Trophoblast cell (in vitro differentiated cells and primary cell): ENCODE measurements at regions not wholly inside any gene's neighbourhood (a gene's known extent, or its start where the extent isn't known, plus 50 kb on each side); places are given as distances from the start of the nearest gene placed in this dataset.

ENCODE experiments used
- DNase-seq, 2 donors: peaks; one replicate each; pipeline ENCODE4 v3.0.0-alpha.2; 2016
- H2AFZ ChIP-seq: 2 replicates; pipeline ENCODE4 v1.6.1; 2013; ENCODE audit warnings: low read length, moderate library complexity, mild to moderate bottlenecking; ENCODE audit not compliant: insufficient read depth, poor library complexity
- H2AK5ac ChIP-seq: 2 replicates; pipeline ENCODE4 v1.6.1; 2013; ENCODE audit warnings: mild to moderate bottlenecking, low read length
- H2BK120ac ChIP-seq: 2 replicates; pipeline ENCODE4 v1.6.1; 2013; ENCODE audit warnings: low read length, mild to moderate bottlenecking, moderate library complexity; ENCODE audit not compliant: insufficient read depth, poor library complexity
- H2BK12ac ChIP-seq: 2 replicates; pipeline ENCODE4 v1.6.1; 2013; ENCODE audit warnings: mild to moderate bottlenecking, low read length, moderate library complexity
- H2BK5ac ChIP-seq: 2 replicates; pipeline ENCODE4 v1.6.1; 2013; ENCODE audit warnings: low read length, low read depth, moderate library complexity, mild to moderate bottlenecking; ENCODE audit not compliant: poor library complexity
- H3K14ac ChIP-seq: 2 replicates; pipeline ENCODE4 v1.6.1; 2013; ENCODE audit warnings: mild to moderate bottlenecking, low read length
- H3K18ac ChIP-seq: 2 replicates; pipeline ENCODE4 v1.6.1; 2013; ENCODE audit warnings: mild to moderate bottlenecking, low read length
- H3K23ac ChIP-seq: 2 replicates; pipeline ENCODE4 v1.6.1; 2013; ENCODE audit warnings: low read length
- H3K27ac ChIP-seq: 2 replicates; pipeline ENCODE4 v1.5.1; 2013; ENCODE audit warnings: low read depth, mild to moderate bottlenecking, inconsistent platforms, low read length, moderate library complexity
- H3K27me3 ChIP-seq: 2 replicates; pipeline ENCODE4 v1.6.1; 2013; ENCODE audit warnings: inconsistent platforms, mild to moderate bottlenecking, low read length, moderate library complexity; ENCODE audit not compliant: insufficient read depth
- H3K36me3 ChIP-seq, 2 experiments: 1 replicate in 1 of 2; 2 replicates in 1 of 2; pipeline ENCODE4 v1.6.1; 2013; ENCODE audit warnings: low read length in 2 of 2, mild to moderate bottlenecking in 2 of 2, moderate library complexity in 1 of 2; ENCODE audit not compliant: insufficient read depth in 2 of 2, control insufficient read depth in 1 of 2
- H3K4ac ChIP-seq: 2 replicates; pipeline ENCODE4 v1.6.1; 2013; ENCODE audit warnings: low read depth, mild to moderate bottlenecking, low read length, moderate library complexity
- H3K4me1 ChIP-seq, 2 experiments: 1 replicate in 1 of 2; 2 replicates in 1 of 2; pipeline ENCODE4 v1.6.1; 2013; ENCODE audit warnings: low read length in 2 of 2, mild to moderate bottlenecking in 2 of 2, moderate library complexity in 1 of 2; ENCODE audit not compliant: insufficient read depth in 2 of 2, control insufficient read depth in 1 of 2
- H3K4me2 ChIP-seq: 2 replicates; pipeline ENCODE4 v1.6.1; 2013; ENCODE audit warnings: inconsistent platforms, mild to moderate bottlenecking, low read length, moderate library complexity
- H3K4me3 ChIP-seq: 2 replicates; pipeline ENCODE4 v1.5.1; 2013; ENCODE audit warnings: mild to moderate bottlenecking, low read depth, low read length, inconsistent platforms
- H3K79me1 ChIP-seq: one replicate; pipeline ENCODE4 v1.6.1; 2013; ENCODE audit warnings: low read length
- H3K79me2 ChIP-seq: 2 replicates; pipeline ENCODE4 v1.6.1; 2013; ENCODE audit warnings: low read length, mild to moderate bottlenecking; ENCODE audit not compliant: control insufficient read depth, insufficient read depth, poor library complexity
- H3K9ac ChIP-seq: 2 replicates; pipeline ENCODE4 v1.6.1; 2013; ENCODE audit warnings: mild to moderate bottlenecking, low read length
- H3K9me3 ChIP-seq: 2 replicates; pipeline ENCODE4 v1.6.1; 2013; ENCODE audit warnings: low read depth, mild to moderate bottlenecking, control low read depth, inconsistent platforms, low read length; ENCODE audit not compliant: insufficient read depth
- H4K12ac ChIP-seq: 2 replicates; pipeline ENCODE4 v1.6.1; 2013; ENCODE audit warnings: low read depth, mild to moderate bottlenecking, low read length, moderate library complexity
- H4K8ac ChIP-seq: 2 replicates; pipeline ENCODE4 v1.6.1; 2013; ENCODE audit warnings: low read depth, mild to moderate bottlenecking, low read length, moderate library complexity
- H4K91ac ChIP-seq: one replicate; pipeline ENCODE4 v1.6.1; 2013; ENCODE audit warnings: low read depth, mild to moderate bottlenecking, low read length, moderate library complexity
- WGBS: extraction: QIAGEN DNeasy Blood & Tissue Kit; methylation state at CpG from one replicate; pipeline ENCODE4 v1.1.7; 2013; ENCODE audit warnings: missing lambda C conversion rate; ENCODE audit not compliant: insufficient read length, insufficient coverage; ENCODE audit errors: extremely low coverage; 5-methylcytosine and 5-hydroxymethylcytosine counted together

GRCh38 chr2:167599219-167599618 lies 648.2 kb downstream of the STK39 start:
- H2BK12ac ChIP-seq: no peak overlapping the region
- H3K4ac ChIP-seq: no peak overlapping the region
- no peak overlapping the region for H3K4me2 ChIP-seq
- H4K8ac ChIP-seq: no peak overlapping the region
- H3K27me3 ChIP-seq: no peaks in the 10 kb centered on the region
- no peak overlapping the region for H3K23ac ChIP-seq
- H3K4me3 ChIP-seq: no peak overlapping the region
- no peak overlapping the region for H4K91ac ChIP-seq
- no CpG with 5 or more reads among the region's 1 CpG for WGBS
- no peaks in the 10 kb centered on the region for H3K79me1 ChIP-seq
- no peaks in the 10 kb centered on the region for H3K4me1 ChIP-seq
- DNase-seq: no peak
- no peaks in the 10 kb centered on the region for H3K36me3 ChIP-seq
- no peak overlapping the region for H3K14ac ChIP-seq
- no peak overlapping the region for H2BK120ac ChIP-seq
- no peaks in the 10 kb centered on the region for H3K9me3 ChIP-seq
- no peak overlapping the region for H3K18ac ChIP-seq
- no peaks in the 10 kb centered on the region for H3K79me2 ChIP-seq
- no peak overlapping the region for H2AK5ac ChIP-seq
- H4K12ac ChIP-seq: no peak overlapping the region
- no peak overlapping the region for H2AFZ ChIP-seq
- no peak overlapping the region for H3K9ac ChIP-seq
- no peak overlapping the region for H2BK5ac ChIP-seq
- H3K27ac ChIP-seq: no peak overlapping the region

- no peak overlapping the region for H3K9ac ChIP-seq
- H4K12ac ChIP-seq: no peak overlapping the region
- H3K23ac ChIP-seq: no peak overlapping the region
- H2AK5ac ChIP-seq: no peak overlapping the region
- no peak overlapping the region for H3K14ac ChIP-seq
- no peak overlapping the region for H3K4me3 ChIP-seq
- H2BK120ac ChIP-seq: no peak overlapping the region
- H3K18ac ChIP-seq: no peak overlapping the region
- no peaks in the 10 kb centered on the region for H3K79me2 ChIP-seq
- H3K4me1 ChIP-seq: no peaks in the 10 kb centered on the region
- H2BK12ac ChIP-seq: no peak overlapping the region
- H3K27ac ChIP-seq: no peak overlapping the region
- no peak overlapping the region for H4K91ac ChIP-seq
- H4K8ac ChIP-seq: no peak overlapping the region
- H2BK5ac ChIP-seq: no peak overlapping the region
- no CpG with 5 or more reads among the region's 3 CpGs for WGBS
- H3K27me3 ChIP-seq: no peaks in the 10 kb centered on the region
- no peak overlapping the region for H2AFZ ChIP-seq
- H3K4ac ChIP-seq: no peak overlapping the region
- no peaks in the 10 kb centered on the region for H3K9me3 ChIP-seq
- H3K36me3 ChIP-seq: no peaks in the 10 kb centered on the region
- DNase-seq: no peak
- no peaks in the 10 kb centered on the region for H3K79me1 ChIP-seq
- no peak overlapping the region for H3K4me2 ChIP-seq
Observed at GRCh38 chr2:167595839-167596471, 651.4 kb downstream of the STK39 start.

DNA sequence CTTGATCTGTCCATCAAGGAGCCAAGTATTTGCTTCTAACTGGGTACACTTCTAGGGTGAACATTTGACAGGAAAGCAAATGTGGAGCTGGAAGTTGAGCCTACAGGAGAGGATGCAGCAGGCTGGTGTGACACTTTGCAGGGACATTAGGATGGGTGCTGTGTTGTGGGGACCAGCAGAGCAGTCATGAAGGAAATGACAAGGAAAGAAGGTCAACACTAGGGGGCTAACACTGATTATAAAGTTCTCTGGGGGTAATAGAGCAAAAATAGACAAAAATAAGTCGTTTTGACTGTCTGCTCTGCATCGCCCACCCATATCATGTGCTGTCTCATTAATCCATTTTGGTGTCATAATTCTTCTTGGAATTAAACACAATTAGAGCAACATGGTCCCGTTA lies 652.4 kb downstream of the STK39 start:
- Histone ChIP-seq H3K27me3 (no peaks in the 10 kb centered on the region), H3K4ac (no peak overlapping the region), H3K79me2 (no peaks in the 10 kb centered on the region), H4K12ac (no peak overlapping the region), H3K4me2 (no peak overlapping the region), H3K9ac (no peak overlapping the region), H2BK120ac (no peak overlapping the region), H3K23ac (no peak overlapping the region), H3K4me1 (no peaks in the 10 kb centered on the region), H3K36me3 (no peaks in the 10 kb centered on the region), H3K9me3 (no peaks in the 10 kb centered on the region), H2AK5ac (no peak overlapping the region), H3K18ac (no peak overlapping the region), H2AFZ (no peak overlapping the region), H4K8ac (no peak overlapping the region), H3K4me3 (no peak overlapping the region), H3K14ac (no peak overlapping the region), H4K91ac (no peak overlapping the region), H2BK12ac (no peak overlapping the region), H3K79me1 (no peaks in the 10 kb centered on the region), H2BK5ac (no peak overlapping the region), H3K27ac (no peak overlapping the region)
- WGBS: no CpG with 5 or more reads among the region's 3 CpGs
- DNase-seq: no peak

GRCh38 chr2:167592441-167592840 lies 655.0 kb downstream of the STK39 start:
- Histone ChIP-seq H3K4ac (no peak overlapping the region), H3K79me2 (no peaks in the 10 kb centered on the region), H2BK120ac (no peak overlapping the region), H3K27me3 (no peaks in the 10 kb centered on the region), H3K4me1 (no peaks in the 10 kb centered on the region), H3K4me3 (no peak overlapping the region), H3K23ac (no peak overlapping the region), H2AFZ (no peak overlapping the region), H3K79me1 (no peaks in the 10 kb centered on the region), H3K9me3 (no peaks in the 10 kb centered on the region), H3K36me3 (no peaks in the 10 kb centered on the region), H3K4me2 (no peak overlapping the region), H3K9ac (no peak overlapping the region), H4K8ac (no peak overlapping the region), H3K14ac (no peak overlapping the region), H2BK5ac (no peak overlapping the region), H2BK12ac (no peak overlapping the region), H4K91ac (no peak overlapping the region), H3K18ac (no peak overlapping the region), H4K12ac (no peak overlapping the region), H2AK5ac (no peak overlapping the region), H3K27ac (no peak overlapping the region)
- no peak for DNase-seq
